Loucy (cell line): ENCODE measurements at regions not wholly inside any gene's neighbourhood (a gene's known extent, or its start where the extent isn't known, plus 50 kb on each side); places are given as distances from the start of the nearest gene placed in this dataset.

Experiments
- H2AFZ ChIP-seq: fragments of 200-600 bp; sonication (generic); 2 replicates; pipeline ENCODE4 v1.6.0; 2016; ENCODE audit warnings: antibody characterized with exemption, mild to moderate bottlenecking, low read length, moderate library complexity
- H3F3A ChIP-seq: fragments of 200-600 bp; 2 replicates; pipeline ENCODE4 v1.6.0; 2016; ENCODE audit warnings: antibody characterized with exemption, low read depth, mild to moderate bottlenecking
- H3K27me3 ChIP-seq: fragments of 200-600 bp; sonication (generic); 2 replicates; pipeline ENCODE4 v1.6.1; 2014; ENCODE audit warnings: low read length, mild to moderate bottlenecking; ENCODE audit not compliant: insufficient read depth, poor library complexity, severe bottlenecking
- H3K36me3 ChIP-seq: fragments of 200-600 bp; sonication (generic); 2 replicates; pipeline ENCODE4 v1.6.1; 2016; ENCODE audit warnings: low read length; ENCODE audit not compliant: insufficient read depth
- H3K4me1 ChIP-seq: fragments of 200-600 bp; sonication (generic); 2 replicates; pipeline ENCODE4 v1.5.1; 2014; ENCODE audit warnings: low read length, mild to moderate bottlenecking; ENCODE audit not compliant: insufficient read depth, poor library complexity, severe bottlenecking
- H3K4me2 ChIP-seq: fragments of 200-600 bp; sonication (generic); 2 replicates; pipeline ENCODE4 v1.6.0; 2014; ENCODE audit warnings: antibody characterized with exemption, low read length, low read depth, mild to moderate bottlenecking; ENCODE audit not compliant: poor library complexity, severe bottlenecking
- H3K4me3 ChIP-seq: fragments of 200-600 bp; sonication (generic); 2 replicates; pipeline ENCODE4 v1.5.1; 2014; ENCODE audit warnings: low read length, mild to moderate bottlenecking, mixed read lengths; ENCODE audit not compliant: poor library complexity, severe bottlenecking
- H3K79me2 ChIP-seq: fragments of 200-600 bp; sonication (generic); 2 replicates; pipeline ENCODE4 v1.6.1; 2014; ENCODE audit warnings: low read length; ENCODE audit not compliant: insufficient read depth
- H3K9ac ChIP-seq: fragments of 200-600 bp; sonication (generic); 2 replicates; pipeline ENCODE4 v1.6.0; 2014; ENCODE audit warnings: mild to moderate bottlenecking, low read depth, low read length, moderate library complexity; ENCODE audit not compliant: poor library complexity, severe bottlenecking
- H3K9me2 ChIP-seq: fragments of 200-600 bp; sonication (generic); replicated peaks from 2 replicates; pipeline ENCODE4 v1.6.1; 2016; ENCODE audit warnings: low read depth, low read length, mixed read lengths
- H3K9me3 ChIP-seq: fragments of 200-600 bp; sonication (generic); 2 replicates; pipeline ENCODE4 v1.6.1; 2014; ENCODE audit warnings: mild to moderate bottlenecking, antibody characterized with exemption, low read length, low read depth; ENCODE audit not compliant: insufficient read depth
- H4K20me1 ChIP-seq: fragments of 200-600 bp; sonication (generic); 2 replicates; pipeline ENCODE4 v1.6.0; 2014; ENCODE audit warnings: antibody characterized with exemption, low read length, mild to moderate bottlenecking; ENCODE audit not compliant: insufficient read depth, poor library complexity, severe bottlenecking
- EZH2phosphoT487 ChIP-seq: fragments of 200-600 bp; IDR thresholded peaks from 2 replicates; pipeline ENCODE4 v1.6.1; 2018; ENCODE audit warnings: antibody characterized with exemption, mild to moderate bottlenecking, moderate library complexity, borderline replicate concordance
- TF ChIP-seq, protein P1 (sequence below): fragments of 200-600 bp; sonication (generic); conservative IDR thresholded peaks from 2 replicates; pipeline ENCODE4 v1.5.1; 2014; ENCODE audit warnings: mild to moderate bottlenecking, antibody characterized with exemption, low read length

DNA sequence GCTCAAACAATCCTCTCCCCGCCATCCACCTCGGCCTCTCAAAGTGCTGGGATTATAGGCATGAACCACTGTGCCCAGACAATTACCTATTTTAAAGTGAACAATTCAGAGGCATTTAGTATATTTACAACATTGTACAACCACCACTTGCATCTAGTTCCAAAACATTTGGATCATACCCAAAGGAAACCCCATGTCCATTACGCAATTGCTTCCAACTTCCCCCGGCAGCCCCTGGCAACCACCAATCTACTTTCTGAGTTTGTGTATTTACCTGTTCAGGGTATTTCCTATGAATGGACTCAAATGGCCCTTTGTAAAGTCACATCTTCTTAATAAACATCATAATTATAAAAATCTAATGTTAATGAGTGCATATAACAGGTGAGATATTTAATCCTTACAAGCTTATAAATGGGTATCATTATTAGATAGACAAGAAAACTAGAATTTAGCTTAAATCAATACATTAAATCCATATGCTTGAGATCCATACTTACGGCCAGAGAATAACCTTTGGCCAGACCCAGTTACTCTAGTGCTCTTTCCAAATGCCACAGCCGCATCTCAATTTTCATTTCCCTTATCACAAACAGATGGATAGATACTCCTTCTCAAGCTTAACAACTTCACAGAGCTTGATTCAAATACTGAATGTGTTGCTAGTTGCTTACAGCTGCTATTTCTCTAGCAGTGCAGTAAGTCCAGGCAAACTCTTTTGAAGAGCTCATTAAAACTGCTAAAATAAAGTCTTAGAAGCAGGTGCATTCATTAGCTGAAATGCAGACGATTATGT, 133.4 kb upstream of the MKLN1 start:
- H3F3A ChIP-seq: no peaks in the 10 kb centered on the region
- no peaks in the 10 kb centered on the region for H3K9me3 ChIP-seq
- TF ChIP-seq, protein P1, sequence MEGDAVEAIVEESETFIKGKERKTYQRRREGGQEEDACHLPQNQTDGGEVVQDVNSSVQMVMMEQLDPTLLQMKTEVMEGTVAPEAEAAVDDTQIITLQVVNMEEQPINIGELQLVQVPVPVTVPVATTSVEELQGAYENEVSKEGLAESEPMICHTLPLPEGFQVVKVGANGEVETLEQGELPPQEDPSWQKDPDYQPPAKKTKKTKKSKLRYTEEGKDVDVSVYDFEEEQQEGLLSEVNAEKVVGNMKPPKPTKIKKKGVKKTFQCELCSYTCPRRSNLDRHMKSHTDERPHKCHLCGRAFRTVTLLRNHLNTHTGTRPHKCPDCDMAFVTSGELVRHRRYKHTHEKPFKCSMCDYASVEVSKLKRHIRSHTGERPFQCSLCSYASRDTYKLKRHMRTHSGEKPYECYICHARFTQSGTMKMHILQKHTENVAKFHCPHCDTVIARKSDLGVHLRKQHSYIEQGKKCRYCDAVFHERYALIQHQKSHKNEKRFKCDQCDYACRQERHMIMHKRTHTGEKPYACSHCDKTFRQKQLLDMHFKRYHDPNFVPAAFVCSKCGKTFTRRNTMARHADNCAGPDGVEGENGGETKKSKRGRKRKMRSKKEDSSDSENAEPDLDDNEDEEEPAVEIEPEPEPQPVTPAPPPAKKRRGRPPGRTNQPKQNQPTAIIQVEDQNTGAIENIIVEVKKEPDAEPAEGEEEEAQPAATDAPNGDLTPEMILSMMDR: no peak
- TF ChIP-seq EZH2phosphoT487: no peak
- H3K9ac ChIP-seq: no peak overlapping the region
- H3K9me2 ChIP-seq: no peaks in the 10 kb centered on the region
- no peaks in the 10 kb centered on the region for H3K36me3 ChIP-seq
- no peak overlapping the region for H2AFZ ChIP-seq
- H3K27me3 ChIP-seq: peaks cover 11% of the 10 kb centered on the region
- no peaks in the 10 kb centered on the region for H4K20me1 ChIP-seq
- no peak overlapping the region for H3K4me2 ChIP-seq
- H3K4me3 ChIP-seq: no peak overlapping the region
- H3K4me1 ChIP-seq: no peaks in the 10 kb centered on the region
- no peaks in the 10 kb centered on the region for H3K79me2 ChIP-seq

DNA sequence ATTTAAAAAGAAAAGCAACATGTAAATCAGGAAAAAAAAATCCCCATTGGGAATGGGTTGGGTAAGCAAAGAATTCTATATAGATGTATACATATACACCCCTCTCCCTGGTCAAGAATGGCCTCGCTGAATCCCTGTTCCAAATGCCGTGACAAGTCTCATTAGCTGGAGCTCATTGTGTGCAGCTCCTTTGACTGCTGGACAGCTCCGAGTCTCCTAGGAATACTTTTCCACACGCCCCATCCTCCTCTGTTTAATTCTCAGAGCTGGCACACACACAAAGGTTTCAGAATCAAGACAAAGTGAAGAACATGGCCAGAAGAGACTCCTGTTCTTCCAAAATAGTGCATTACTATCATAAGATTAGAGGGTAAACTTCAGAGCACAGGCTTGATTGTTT, 130.9 kb upstream of the MKLN1 start:
- no peaks in the 10 kb centered on the region for H3K36me3 ChIP-seq
- no peaks in the 10 kb centered on the region for H3K4me1 ChIP-seq
- no peak overlapping the region for H3K4me2 ChIP-seq
- no peaks in the 10 kb centered on the region for H3K9me3 ChIP-seq
- H3K79me2 ChIP-seq: no peaks in the 10 kb centered on the region
- H3F3A ChIP-seq: no peaks in the 10 kb centered on the region
- H3K27me3 ChIP-seq: no peaks in the 10 kb centered on the region
- H4K20me1 ChIP-seq: no peaks in the 10 kb centered on the region
- H3K4me3 ChIP-seq: no peak overlapping the region
- no peak overlapping the region for H2AFZ ChIP-seq
- TF ChIP-seq EZH2phosphoT487: no peak
- TF ChIP-seq, protein P1: no peak
- no peaks in the 10 kb centered on the region for H3K9me2 ChIP-seq
- H3K9ac ChIP-seq: no peak overlapping the region

DNA sequence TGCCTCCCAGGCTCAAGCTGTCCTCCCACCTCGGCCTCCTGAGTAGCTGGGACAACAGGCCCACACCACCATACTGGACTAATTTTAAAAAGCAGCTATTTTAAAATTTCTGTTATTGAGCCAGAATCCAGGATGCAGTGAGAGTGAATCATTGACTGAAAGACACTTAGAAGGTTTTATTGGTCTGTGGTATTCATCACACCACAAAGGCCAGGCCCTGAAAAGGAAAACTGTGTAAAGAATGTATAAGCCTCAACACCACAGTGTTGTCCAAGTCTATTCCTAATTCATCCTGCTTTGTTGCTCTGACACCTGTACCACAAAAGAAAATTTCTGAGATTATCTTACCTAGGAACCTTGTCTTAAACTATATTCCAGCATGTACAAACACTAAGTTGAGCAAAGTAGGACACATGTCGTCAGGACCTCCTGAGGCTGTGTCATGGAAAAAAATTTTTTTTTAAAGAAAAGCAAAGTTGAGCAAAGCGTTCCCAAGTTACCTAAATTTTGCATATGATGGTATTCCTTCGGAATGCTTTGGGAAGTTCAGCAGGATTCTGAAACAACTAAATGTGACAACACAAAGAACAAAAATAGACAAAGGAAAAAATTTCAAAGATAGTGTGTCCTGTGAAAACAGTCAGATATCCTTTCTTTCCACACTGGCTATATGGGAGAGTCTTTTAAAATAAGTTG, 129.6 kb upstream of the MKLN1 start:
- Histone ChIP-seq H3F3A (no peaks in the 10 kb centered on the region), H2AFZ (no peak overlapping the region), H3K4me3 (no peak overlapping the region), H3K9me3 (no peaks in the 10 kb centered on the region), H3K36me3 (no peaks in the 10 kb centered on the region), H3K4me1 (no peaks in the 10 kb centered on the region), H3K9ac (no peak overlapping the region), H4K20me1 (no peaks in the 10 kb centered on the region), H3K4me2 (no peak overlapping the region), H3K27me3 (no peaks in the 10 kb centered on the region), H3K9me2 (no peaks in the 10 kb centered on the region), H3K79me2 (no peaks in the 10 kb centered on the region)
- TF ChIP-seq EZH2phosphoT487: no peak
- TF ChIP-seq, protein P1: no peak
